MM.1S (cell line): ENCODE measurements at regions not wholly inside any gene's neighbourhood (a gene's known extent, or its start where the extent isn't known, plus 50 kb on each side); places are given as distances from the start of the nearest gene placed in this dataset.

Source experiments
- EZH2 ChIP-seq: fragments of 300-600 bp; sonication (generic); optimal IDR thresholded peaks from 2 replicates; pipeline ENCODE3; 2017; ENCODE audit warnings: low read depth, mild to moderate bottlenecking, antibody characterized with exemption, low read length, mixed read lengths
- EZH2phosphoT487 ChIP-seq: fragments of 300-600 bp; sonication (generic); IDR thresholded peaks from 2 replicates; pipeline ENCODE4 v1.6.1; 2018; ENCODE audit warnings: antibody characterized with exemption, low read length
- TF ChIP-seq, protein P1 (sequence below): fragments of 300-600 bp; sonication (generic); IDR thresholded peaks from 2 replicates; pipeline ENCODE4 v1.5.1; 2016; ENCODE audit warnings: antibody characterized with exemption, low read length, mixed read lengths

DNA sequence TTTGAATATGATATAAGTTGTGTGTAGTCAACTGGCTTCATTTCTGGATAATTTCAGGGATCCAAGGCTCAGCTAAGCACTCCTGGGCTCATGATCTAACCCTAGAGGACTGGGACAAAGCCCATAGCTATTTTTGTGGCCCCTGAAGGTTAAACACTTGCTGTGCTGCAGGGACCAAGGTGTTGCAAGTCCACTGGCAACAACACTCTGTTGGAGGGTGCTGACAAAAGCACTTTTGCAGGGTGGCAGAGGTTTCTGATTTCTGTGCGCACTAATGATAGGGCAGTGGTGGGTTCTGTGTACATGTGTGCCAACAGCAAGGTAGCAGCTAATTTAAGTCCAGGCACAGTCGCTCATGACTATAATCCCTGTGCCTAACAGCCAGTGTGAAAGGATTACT lies 445.3 kb upstream of the SYNCRIP start:
- TF ChIP-seq, protein P1, sequence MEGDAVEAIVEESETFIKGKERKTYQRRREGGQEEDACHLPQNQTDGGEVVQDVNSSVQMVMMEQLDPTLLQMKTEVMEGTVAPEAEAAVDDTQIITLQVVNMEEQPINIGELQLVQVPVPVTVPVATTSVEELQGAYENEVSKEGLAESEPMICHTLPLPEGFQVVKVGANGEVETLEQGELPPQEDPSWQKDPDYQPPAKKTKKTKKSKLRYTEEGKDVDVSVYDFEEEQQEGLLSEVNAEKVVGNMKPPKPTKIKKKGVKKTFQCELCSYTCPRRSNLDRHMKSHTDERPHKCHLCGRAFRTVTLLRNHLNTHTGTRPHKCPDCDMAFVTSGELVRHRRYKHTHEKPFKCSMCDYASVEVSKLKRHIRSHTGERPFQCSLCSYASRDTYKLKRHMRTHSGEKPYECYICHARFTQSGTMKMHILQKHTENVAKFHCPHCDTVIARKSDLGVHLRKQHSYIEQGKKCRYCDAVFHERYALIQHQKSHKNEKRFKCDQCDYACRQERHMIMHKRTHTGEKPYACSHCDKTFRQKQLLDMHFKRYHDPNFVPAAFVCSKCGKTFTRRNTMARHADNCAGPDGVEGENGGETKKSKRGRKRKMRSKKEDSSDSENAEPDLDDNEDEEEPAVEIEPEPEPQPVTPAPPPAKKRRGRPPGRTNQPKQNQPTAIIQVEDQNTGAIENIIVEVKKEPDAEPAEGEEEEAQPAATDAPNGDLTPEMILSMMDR = no peak
- TF ChIP-seq EZH2 = no peak
- no peak for TF ChIP-seq EZH2phosphoT487
